ENCODE measurements at regions not wholly inside any gene's neighbourhood (a gene's known extent, or its start where the extent isn't known, plus 50 kb on each side); places are given as distances from the start of the nearest gene placed in this dataset.

DNA sequence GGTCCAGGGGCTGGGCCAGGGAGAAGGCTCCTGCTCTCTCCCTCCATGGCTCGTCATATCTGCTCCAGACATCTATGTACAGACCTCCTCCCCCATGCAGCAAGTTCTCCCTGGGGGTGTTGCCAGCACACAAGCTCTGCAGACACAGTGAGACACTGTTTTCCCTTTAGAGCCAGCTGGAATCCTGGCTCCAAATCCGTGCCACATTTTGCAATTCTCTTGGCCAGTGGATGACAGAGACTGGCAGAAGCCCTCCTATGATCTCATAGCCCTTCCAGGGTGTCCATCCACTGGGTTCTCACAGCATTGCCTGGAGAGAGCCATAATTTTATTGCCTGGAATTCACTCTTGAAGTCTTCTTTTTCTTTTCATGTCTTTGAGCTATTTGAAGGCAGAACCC lies 203.9 kb downstream of the TLE3 start:
- H3K4me1 ChIP-seq (ENCODE audit: control insufficient read depth, extremely low read depth, insufficient read depth, low read length) = no peaks in the 10 kb centered on the region
- H3K9me1 ChIP-seq (ENCODE audit: control insufficient read depth, extremely low read depth, insufficient read depth, low read length) = no peaks in the 10 kb centered on the region
- H3K36me3 ChIP-seq (ENCODE audit: control insufficient read depth in 2 of 2, extremely low read depth in 1 of 2, insufficient read depth in 2 of 2, low read length in 2 of 2) = no peaks in the 10 kb centered on the region
- no peak overlapping the region for H3K9ac ChIP-seq (ENCODE audit: control insufficient read depth, extremely low read depth, insufficient read depth, low read length)
- no peak for DNase-seq (ENCODE audit: low read depth, low spot score)
- no peaks in the 10 kb centered on the region for H4K20me1 ChIP-seq (ENCODE audit: control insufficient read depth, extremely low read depth, insufficient read depth, low read length)
- no peaks in the 10 kb centered on the region for H3K79me2 ChIP-seq (ENCODE audit: control insufficient read depth, insufficient read depth, low read length)
- H3K27ac ChIP-seq (ENCODE audit: control insufficient read depth, insufficient read depth, low read length) = no peak overlapping the region
- no peak overlapping the region for H3K4me2 ChIP-seq (ENCODE audit: control insufficient read depth, extremely low read depth, insufficient read depth, low read depth, low read length)
- dilution Hi-C loops (cut with MboI; ENCODE audit: extremely low pct_ligation_motif_present, low sequenced_read_pairs) = no loop called here
- no peak for FAIRE-seq
- no peak overlapping the region for H3K4me3 ChIP-seq (ENCODE audit: control insufficient read depth in 2 of 3, extremely low read depth in 1 of 3, insufficient read depth in 2 of 3, low read depth in 1 of 3, low read length in 3 of 3)
- no peak overlapping the region for H2AFZ ChIP-seq (ENCODE audit: control insufficient read depth, low read length)
- H3K9me3 ChIP-seq (ENCODE audit: control insufficient read depth, low read depth, low read length) = no peaks in the 10 kb centered on the region
- TF ChIP-seq EZH2 (IDR thresholded peaks at IDR 0.05; ENCODE audit: low read length) = no peak
- no peak for TF ChIP-seq CTCF (optimal IDR thresholded peaks at IDR 0.05 in 1 of 3, IDR thresholded peaks at IDR 0.05 in 1 of 3, conservative IDR thresholded peaks at IDR 0.05 in 1 of 3; ENCODE audit: extremely low read depth in 1 of 3, insufficient read depth in 2 of 3, low read length in 3 of 3)
- H3K27me3 ChIP-seq (ENCODE audit: control insufficient read depth, extremely low read depth, insufficient read depth, low read length) = peaks cover 42% of the 10 kb centered on the region

GRCh38 chr15:69895202-69895601 lies 202.5 kb downstream of the TLE3 start:
- no peak overlapping the region for H3K4me2 ChIP-seq (ENCODE audit: control insufficient read depth, extremely low read depth, insufficient read depth, low read depth, low read length)
- H3K9me3 ChIP-seq (ENCODE audit: control insufficient read depth, low read depth, low read length) = no peaks in the 10 kb centered on the region
- H3K4me3 ChIP-seq (ENCODE audit: control insufficient read depth in 2 of 3, extremely low read depth in 1 of 3, insufficient read depth in 2 of 3, low read depth in 1 of 3, low read length in 3 of 3) = no peak overlapping the region
- dilution Hi-C loops (cut with MboI; ENCODE audit: extremely low pct_ligation_motif_present, low sequenced_read_pairs) = no loop called here
- H3K36me3 ChIP-seq (ENCODE audit: control insufficient read depth in 2 of 2, extremely low read depth in 1 of 2, insufficient read depth in 2 of 2, low read length in 2 of 2) = no peaks in the 10 kb centered on the region
- FAIRE-seq = no peak
- H3K4me1 ChIP-seq (ENCODE audit: control insufficient read depth, extremely low read depth, insufficient read depth, low read length) = no peaks in the 10 kb centered on the region
- no peak overlapping the region for H2AFZ ChIP-seq (ENCODE audit: control insufficient read depth, low read length)
- H3K27ac ChIP-seq (ENCODE audit: control insufficient read depth, insufficient read depth, low read length) = no peak overlapping the region
- no peaks in the 10 kb centered on the region for H4K20me1 ChIP-seq (ENCODE audit: control insufficient read depth, extremely low read depth, insufficient read depth, low read length)
- no peak for DNase-seq (ENCODE audit: low read depth, low spot score)
- no peak overlapping the region for H3K9ac ChIP-seq (ENCODE audit: control insufficient read depth, extremely low read depth, insufficient read depth, low read length)
- H3K79me2 ChIP-seq (ENCODE audit: control insufficient read depth, insufficient read depth, low read length) = no peaks in the 10 kb centered on the region
- peaks cover 40% of the 10 kb centered on the region for H3K27me3 ChIP-seq (ENCODE audit: control insufficient read depth, extremely low read depth, insufficient read depth, low read length)
- no peaks in the 10 kb centered on the region for H3K9me1 ChIP-seq (ENCODE audit: control insufficient read depth, extremely low read depth, insufficient read depth, low read length)
- no peak for TF ChIP-seq EZH2 (IDR thresholded peaks at IDR 0.05; ENCODE audit: low read length)

DNA sequence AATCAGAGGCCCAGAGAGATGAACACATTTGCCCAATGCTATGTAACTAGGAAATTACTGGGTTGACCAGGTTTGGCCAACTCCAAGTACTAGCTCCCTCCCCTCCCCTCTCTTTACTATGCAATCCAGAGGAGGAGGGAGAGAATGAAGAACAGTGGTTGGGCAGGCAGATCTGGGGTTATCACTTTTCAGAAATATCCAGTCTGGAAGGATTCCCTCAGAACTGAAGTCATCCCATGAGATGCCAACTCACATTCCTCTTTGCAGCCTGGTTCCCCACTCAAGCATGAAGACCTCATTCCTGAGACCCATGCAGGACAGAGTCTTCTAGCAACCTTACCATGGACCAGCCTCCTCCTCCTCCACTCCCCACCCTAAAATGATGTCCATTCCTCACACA lies 201.1 kb downstream of the TLE3 start:
- no peaks in the 10 kb centered on the region for H3K4me1 ChIP-seq (ENCODE audit: control insufficient read depth, extremely low read depth, insufficient read depth, low read length)
- H3K36me3 ChIP-seq (ENCODE audit: control insufficient read depth in 2 of 2, extremely low read depth in 1 of 2, insufficient read depth in 2 of 2, low read length in 2 of 2) = no peaks in the 10 kb centered on the region
- H2AFZ ChIP-seq (ENCODE audit: control insufficient read depth, low read length) = no peak overlapping the region
- no peak overlapping the region for H3K27ac ChIP-seq (ENCODE audit: control insufficient read depth, insufficient read depth, low read length)
- no peak overlapping the region for H3K4me3 ChIP-seq (ENCODE audit: control insufficient read depth in 2 of 3, extremely low read depth in 1 of 3, insufficient read depth in 2 of 3, low read depth in 1 of 3, low read length in 3 of 3)
- no peaks in the 10 kb centered on the region for H4K20me1 ChIP-seq (ENCODE audit: control insufficient read depth, extremely low read depth, insufficient read depth, low read length)
- H3K9ac ChIP-seq (ENCODE audit: control insufficient read depth, extremely low read depth, insufficient read depth, low read length) = no peak overlapping the region
- TF ChIP-seq EZH2 (IDR thresholded peaks at IDR 0.05; ENCODE audit: low read length) (no peak), CTCF (optimal IDR thresholded peaks at IDR 0.05 in 1 of 3, IDR thresholded peaks at IDR 0.05 in 1 of 3, conservative IDR thresholded peaks at IDR 0.05 in 1 of 3; ENCODE audit: extremely low read depth in 1 of 3, insufficient read depth in 2 of 3, low read length in 3 of 3) (no peak)
- peaks cover 31% of the 10 kb centered on the region for H3K27me3 ChIP-seq (ENCODE audit: control insufficient read depth, extremely low read depth, insufficient read depth, low read length)
- no peaks in the 10 kb centered on the region for H3K9me1 ChIP-seq (ENCODE audit: control insufficient read depth, extremely low read depth, insufficient read depth, low read length)
- dilution Hi-C loops (cut with MboI; ENCODE audit: extremely low pct_ligation_motif_present, low sequenced_read_pairs) = no loop called here
- no peaks in the 10 kb centered on the region for H3K9me3 ChIP-seq (ENCODE audit: control insufficient read depth, low read depth, low read length)
- H3K79me2 ChIP-seq (ENCODE audit: control insufficient read depth, insufficient read depth, low read length) = no peaks in the 10 kb centered on the region
- DNase-seq (ENCODE audit: low read depth, low spot score) = no peak
- no peak overlapping the region for H3K4me2 ChIP-seq (ENCODE audit: control insufficient read depth, extremely low read depth, insufficient read depth, low read depth, low read length)
- FAIRE-seq = no peak

Measured in keratinocyte (primary cell).